ENCODE measurements at regions not wholly inside any gene's neighbourhood (a gene's known extent, or its start where the extent isn't known, plus 50 kb on each side); places are given as distances from the start of the nearest gene placed in this dataset.

GRCh38 chr2:191610756-191611155, 67.2 kb upstream of the NABP1 start:
- H3K27me3 ChIP-seq (ENCODE audit: control insufficient read depth in 2 of 2, insufficient read depth in 2 of 2, low read length in 2 of 2), result no peaks in the 10 kb centered on the region
- peaks cover 9% of the 10 kb centered on the region for H3K4me1 ChIP-seq (ENCODE audit: control insufficient read depth, extremely low read depth, insufficient read depth, low read length)
- DNase-seq (ENCODE audit: low read depth, low spot score) (no peak), FAIRE-seq (no peak)
- ChIA-PET POLR2A (no interaction called here), CTCF (interaction anchor here (1.1 kb wide), 1 partner anchor 13 kb away, joined by 3 read pairs; no protein-coding TSS in a partner anchor)
- H3K27ac ChIP-seq (ENCODE audit: insufficient read depth, low read depth, low read length), result no peak overlapping the region
- no peaks in the 10 kb centered on the region for H3K9me1 ChIP-seq (replicated peaks; ENCODE audit: control insufficient read depth, extremely low read depth, insufficient read depth, low read length)
- no peak overlapping the region for H2AFZ ChIP-seq (ENCODE audit: low read depth, low read length)
- H3K79me2 ChIP-seq (ENCODE audit: control insufficient read depth, insufficient read depth, low read length), result no peaks in the 10 kb centered on the region
- no peak overlapping the region for H3K9ac ChIP-seq (replicated peaks; ENCODE audit: extremely low read depth, insufficient read depth, low read length)
- intact Hi-C loops (cut with micrococcal nuclease) (no loop called here), dilution Hi-C loops (cut with MboI; ENCODE audit: extremely low pct_ligation_motif_present, low sequenced_read_pairs) (no loop called here)
- H3K9me3 ChIP-seq (replicated peaks; ENCODE audit: control insufficient read depth, insufficient read depth, low read length), result no peaks in the 10 kb centered on the region
- no peak overlapping the region for H3K4me2 ChIP-seq (ENCODE audit: insufficient read depth, low read length)
- BruUV-seq (replicated peaks), result no TSS peak
- TF ChIP-seq MAX (IDR thresholded peaks at IDR 0.05; ENCODE audit: insufficient read depth, insufficient read length), result no peak
- TF ChIP-seq POLR2AphosphoS5 (IDR thresholded peaks at IDR 0.05; ENCODE audit: insufficient read depth, low read depth, low read length), result no peak
- TF ChIP-seq POLR2A (IDR thresholded peaks at IDR 0.05; ENCODE audit: low read depth, low read length), result no peak
- TF ChIP-seq EZH2 (IDR thresholded peaks at IDR 0.05; ENCODE audit: borderline replicate concordance, low read depth, low read length, severe bottlenecking), result no peak
- no peak for TF ChIP-seq MYC (IDR thresholded peaks at IDR 0.05; ENCODE audit: low read depth, low read length)
- no peak for TF ChIP-seq FOS (IDR thresholded peaks at IDR 0.05; ENCODE audit: borderline replicate concordance, insufficient read depth, low read length)
- no peak for TF ChIP-seq GATA2 (IDR thresholded peaks at IDR 0.05; ENCODE audit: insufficient read depth, insufficient read length, low read depth, low read length)
- no peak for TF ChIP-seq JUN (IDR thresholded peaks at IDR 0.05; ENCODE audit: borderline replicate concordance, insufficient read depth, insufficient read length, low read depth)
- TF ChIP-seq CTCF (IDR thresholded peaks at IDR 0.05; ENCODE audit: extremely low read depth in 1 of 2, insufficient read depth in 1 of 2, low read depth in 1 of 2, low read length in 2 of 2), result no peak
- H3K4me3 ChIP-seq (replicated peaks in 1 of 3; ENCODE audit: insufficient read depth in 1 of 3, low read depth in 1 of 3, low read length in 3 of 3), result no peak overlapping the region
- no peaks in the 10 kb centered on the region for H3K36me3 ChIP-seq (ENCODE audit: control insufficient read depth in 2 of 2, extremely low read depth in 1 of 2, insufficient read depth in 2 of 2, low read length in 2 of 2)
- H4K20me1 ChIP-seq (replicated peaks; ENCODE audit: control insufficient read depth, extremely low read depth, insufficient read depth, low read length), result no peaks in the 10 kb centered on the region

Data from endothelial cell of umbilical vein (primary cell).